Stimulated activated CD4-positive, alpha-beta T cell treated with anti-CD3 and anti-CD28 coated beads, Interleukin-12 subunit alpha, Interleukin-12 subunit beta, amount 100 ng/mL, for 48 hours (primary cell): ENCODE measurements at regions not wholly inside any gene's neighbourhood (a gene's known extent, or its start where the extent isn't known, plus 50 kb on each side); places are given as distances from the start of the nearest gene placed in this dataset.

Source experiments
- DNase-seq, 3 donors: peaks; one replicate each; pipeline ENCODE4 v3.0.0-alpha.2; 2020; ENCODE audit warnings: low read depth in 2 of 3, low spot score in 1 of 3

DNA sequence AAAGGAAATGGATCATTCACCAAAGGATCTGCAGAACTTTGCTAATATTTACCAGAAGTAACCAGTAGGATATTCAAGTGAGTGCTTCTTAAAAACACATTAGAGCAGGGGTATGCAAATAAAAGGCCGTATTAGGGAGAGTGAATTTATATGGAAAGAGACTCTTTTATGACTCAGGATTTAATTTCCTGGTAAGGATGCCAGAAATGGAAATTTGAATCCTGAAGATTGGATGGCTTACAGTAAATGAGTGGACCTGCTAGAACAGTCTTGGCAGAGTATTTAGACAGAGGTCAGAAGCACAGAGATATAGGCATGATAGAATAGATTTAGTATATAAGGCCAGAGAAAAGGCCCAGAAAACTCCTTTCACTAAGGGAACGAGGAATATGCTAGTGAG lies 201.6 kb downstream of the SLITRK5 start:
- no peak for DNase-seq

DNA sequence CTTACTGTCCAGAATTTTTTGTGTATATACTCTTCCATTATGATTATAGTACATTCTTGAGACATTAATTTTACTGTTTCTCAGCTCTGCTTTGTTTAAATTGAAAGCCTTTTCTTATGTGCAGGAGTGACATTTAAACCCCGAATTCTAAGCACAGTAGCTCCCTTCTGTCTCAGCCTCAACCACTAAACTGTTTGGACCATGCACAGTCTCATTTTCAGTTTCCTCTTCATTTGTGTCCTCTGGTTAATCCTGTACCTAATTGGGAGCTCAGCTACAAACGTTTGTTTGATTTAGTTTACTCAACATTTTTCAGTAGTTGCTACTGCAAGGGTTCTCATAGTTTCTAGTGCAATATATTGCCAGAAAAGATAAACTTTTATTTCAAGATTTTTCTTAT lies 206.3 kb downstream of the SLITRK5 start:
- no peak for DNase-seq

DNA sequence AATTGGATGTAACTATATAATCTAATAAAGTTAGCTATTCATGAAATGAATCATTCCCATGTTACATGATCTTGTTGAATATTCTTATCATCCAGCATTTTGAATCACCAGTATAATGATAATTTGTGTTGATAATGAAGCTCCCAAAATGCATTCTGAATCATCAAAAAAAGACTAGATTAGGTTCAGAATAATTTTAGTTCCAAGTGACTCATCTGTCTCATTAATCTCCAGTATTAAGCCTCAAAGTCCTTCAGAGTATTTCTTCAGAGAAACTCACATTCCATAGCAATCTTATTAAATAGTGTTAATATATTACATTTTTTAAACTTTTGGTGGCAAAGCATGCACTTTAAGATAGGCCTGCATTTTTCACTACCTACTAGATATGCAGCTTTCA lies 207.5 kb downstream of the SLITRK5 start:
- DNase-seq, result no peak

DNA sequence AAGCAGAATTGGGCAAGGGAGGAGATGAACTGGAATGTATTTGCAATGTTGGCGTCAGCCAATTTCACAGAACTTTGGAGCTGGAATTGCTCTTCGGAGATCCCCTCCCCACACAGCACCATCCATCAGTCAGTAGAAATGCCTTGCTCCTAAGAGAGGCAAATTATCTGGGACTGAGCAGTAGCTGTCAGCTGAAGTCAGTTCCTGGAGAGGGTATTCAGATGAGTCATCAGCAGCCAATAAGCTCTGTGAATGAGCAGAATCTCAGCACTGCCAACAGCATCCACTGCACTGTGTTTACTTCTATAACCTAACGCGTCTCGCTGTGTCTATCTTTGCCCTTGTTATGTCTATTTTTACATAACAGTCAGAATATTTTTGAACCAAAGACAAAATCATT lies 213.7 kb downstream of the SLITRK5 start:
- no peak for DNase-seq

DNA sequence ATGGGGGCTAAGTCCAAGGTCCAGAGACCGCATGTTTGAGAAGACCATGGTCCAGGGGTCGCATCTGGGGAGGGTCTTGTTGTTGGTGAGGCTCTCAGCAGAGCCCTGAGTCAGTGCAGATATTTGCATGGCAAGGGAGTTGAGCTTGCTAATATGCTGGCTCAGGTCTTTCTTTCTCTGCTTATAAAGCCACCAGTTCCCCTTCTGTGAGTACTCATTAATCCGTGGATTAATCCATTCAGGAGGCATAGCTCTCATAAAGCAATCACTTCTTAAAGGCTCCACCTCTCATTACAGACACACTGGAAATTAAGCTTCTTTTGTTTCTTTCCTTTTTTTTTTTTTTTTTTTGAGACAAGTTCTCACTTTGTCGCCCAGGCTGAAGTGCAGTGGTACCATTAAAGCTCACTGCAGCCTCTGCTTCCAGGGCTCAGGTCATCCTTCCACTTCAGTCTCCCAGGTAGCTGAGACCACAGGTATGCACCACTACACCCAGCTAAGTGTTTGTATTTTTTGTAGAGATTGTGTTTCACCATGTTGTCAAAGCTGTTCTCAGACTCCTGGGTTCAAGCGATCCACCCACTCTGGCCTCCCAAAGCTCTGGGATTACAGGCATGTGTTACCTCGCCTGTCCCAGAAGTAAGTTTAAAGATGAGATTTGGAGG lies 216.4 kb downstream of the SLITRK5 start:
- DNase-seq, result no peak

DNA sequence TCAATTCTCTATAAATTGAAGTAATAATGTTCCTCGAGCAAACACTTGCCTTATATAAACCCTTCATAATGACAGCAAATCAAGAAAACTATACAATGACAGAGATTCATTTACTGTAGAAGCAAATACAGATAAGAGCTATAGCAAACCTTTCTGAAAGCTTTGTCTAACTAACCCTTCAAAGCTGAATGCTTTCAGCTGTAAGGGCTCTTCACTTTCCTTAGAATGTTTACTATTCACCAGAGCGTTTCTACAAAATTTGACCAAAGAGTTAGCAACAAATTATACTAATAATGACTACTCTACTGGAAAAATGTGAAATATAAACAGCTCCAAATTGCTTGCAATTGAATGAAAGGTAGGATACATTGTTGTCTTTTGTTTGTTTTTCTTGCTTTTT lies 218.1 kb downstream of the SLITRK5 start:
- no peak for DNase-seq

DNA sequence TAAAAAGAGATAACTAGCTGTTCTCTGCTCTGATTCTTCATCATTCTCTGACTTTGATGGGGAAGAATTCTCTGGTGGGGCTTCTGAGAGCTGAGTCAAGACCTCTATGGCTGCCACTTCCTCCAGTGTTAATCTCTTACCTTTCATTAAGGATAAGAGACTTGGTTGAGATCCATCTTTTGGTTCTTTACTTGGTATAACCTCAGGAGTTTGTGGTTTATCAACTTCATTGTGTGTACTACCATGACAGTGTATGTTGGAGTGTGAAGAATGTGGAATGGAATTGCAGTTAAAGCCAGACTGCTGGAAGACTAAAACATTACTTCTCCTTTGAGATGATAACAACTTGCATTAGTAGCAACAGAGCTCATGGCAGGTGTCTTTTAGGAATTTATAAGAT lies 222.0 kb downstream of the SLITRK5 start:
- DNase-seq, result no peak

DNA sequence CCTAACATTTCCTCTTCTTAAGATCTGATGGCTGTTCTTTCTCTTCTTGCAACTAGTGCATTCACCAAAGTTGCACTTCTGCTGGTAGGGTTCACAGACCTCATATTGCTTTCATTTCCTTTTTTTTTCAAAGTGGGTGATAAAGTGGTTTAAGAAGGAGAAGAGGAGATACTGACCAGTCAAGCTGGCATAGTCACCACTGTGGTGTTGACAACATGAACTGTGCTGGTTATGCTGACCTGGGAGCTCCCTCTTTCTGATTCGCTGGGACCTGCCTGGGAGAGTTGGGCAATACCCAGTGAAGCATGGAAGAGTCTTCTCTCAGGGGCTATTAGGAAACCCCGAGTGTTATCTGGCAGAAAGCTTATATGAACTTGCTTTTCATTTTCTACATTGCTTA lies 222.9 kb downstream of the SLITRK5 start:
- no peak for DNase-seq

DNA sequence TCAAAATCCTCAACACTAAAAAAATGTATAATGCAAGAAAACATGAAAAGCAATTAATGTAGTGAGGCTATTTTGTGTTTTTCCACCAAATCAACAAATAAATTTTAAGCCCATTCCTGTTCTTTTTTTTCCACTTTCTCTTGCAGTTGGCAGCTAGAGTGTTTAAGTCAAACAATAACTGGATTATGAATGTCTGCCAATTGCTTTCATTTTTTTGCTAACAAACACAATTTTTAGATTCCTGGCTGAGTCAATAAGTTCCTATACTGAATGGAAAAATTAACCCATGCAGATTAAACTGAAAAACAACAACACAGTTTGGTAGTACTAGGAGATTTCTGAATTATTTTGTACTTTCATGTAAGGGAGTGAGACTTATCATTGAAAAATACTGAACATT lies 232.4 kb downstream of the SLITRK5 start:
- DNase-seq, result no peak

DNA sequence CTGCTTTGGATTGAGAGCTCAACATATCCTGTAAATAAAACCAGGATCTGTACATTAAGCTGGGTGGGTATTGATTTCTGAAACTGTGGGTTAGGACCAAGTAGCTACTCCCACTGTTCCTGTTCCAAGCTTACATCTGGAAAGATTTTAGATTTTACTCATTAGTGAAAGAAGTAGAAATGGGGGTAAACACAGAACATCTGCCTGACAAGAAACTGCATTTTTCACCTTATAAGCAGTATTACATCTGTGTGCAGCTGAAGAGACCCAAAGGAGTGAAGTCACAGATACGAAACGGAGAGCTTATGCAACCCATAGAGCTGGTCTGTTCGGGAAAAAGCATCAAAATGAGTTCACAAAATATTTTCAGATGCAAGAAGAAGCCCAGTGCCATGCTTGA lies 235.2 kb downstream of the SLITRK5 start:
- DNase-seq, result no peak

DNA sequence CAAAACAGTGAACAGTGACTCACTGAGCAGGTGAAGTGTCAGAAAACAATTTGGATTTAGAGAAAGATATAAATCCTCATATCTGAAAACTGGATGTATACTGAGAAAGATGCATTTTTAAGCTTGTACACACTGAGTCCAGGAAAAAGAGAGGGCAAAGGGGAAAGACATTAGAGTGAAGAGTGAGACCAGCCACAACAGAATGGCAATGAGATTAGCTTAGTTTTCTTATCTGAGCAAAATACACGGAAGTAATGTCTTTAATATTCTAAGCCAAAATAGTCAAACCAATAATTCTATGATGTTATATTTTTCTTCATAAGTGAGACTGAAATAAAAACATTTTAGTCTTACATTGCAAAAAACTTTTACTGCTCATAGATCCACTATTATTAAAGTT lies 236.0 kb downstream of the SLITRK5 start:
- DNase-seq, result no peak

DNA sequence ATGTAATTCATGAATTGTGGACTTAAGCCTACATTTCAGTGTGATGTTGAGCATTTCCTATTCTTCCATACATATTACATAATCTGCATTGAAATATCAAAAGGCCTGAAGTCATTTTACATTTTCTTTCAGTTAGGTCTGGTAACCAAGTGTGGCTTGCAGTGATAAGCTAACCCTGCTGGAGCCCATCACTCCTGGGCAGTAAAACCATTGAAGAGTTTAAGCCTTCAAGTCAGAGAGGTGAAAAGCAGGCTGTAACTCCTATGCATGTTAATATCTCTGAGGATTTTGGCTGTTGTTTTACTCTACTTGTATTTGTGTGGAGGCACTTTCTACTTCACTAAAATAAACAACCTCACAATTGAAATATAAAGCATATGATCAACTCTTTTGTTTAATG lies 248.8 kb downstream of the SLITRK5 start:
- DNase-seq, result no peak

DNA sequence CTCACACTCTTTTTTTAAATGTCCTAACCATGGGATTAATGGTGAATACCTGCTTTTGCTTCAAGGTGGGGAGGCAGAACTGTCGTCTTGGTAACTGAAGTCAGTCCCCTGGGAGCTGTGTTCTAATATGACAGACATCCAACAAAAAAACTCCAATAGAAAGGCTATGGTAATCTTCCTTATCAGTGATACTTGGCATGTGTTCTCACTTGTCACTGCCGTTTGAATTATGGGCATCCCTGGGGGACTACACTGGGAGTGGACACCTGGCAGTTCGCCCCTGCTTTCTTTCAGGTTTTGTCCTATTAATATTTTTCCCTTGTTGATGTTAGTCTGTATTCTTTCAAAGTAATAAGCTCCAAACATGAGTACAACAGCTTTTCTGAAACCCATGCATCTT lies 252.6 kb downstream of the SLITRK5 start:
- no peak for DNase-seq

DNA sequence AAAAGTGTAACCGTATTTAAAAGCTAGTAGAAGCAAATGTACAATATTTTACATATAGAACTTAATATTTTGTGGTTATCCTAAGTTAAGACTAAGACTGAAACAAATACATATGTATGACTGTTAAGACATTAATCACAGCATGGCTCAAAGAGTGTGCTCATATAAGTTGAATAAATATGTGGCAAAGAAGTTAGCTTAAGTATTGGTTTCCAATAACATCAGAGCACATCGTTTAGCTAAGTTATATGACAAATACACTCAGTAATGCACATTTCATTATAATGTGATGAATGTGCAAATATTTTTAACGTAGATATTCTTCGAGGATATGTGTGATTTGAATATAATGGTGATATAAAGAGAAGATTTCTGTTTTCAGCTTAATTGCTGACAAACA lies 253.8 kb downstream of the SLITRK5 start:
- no peak for DNase-seq

DNA sequence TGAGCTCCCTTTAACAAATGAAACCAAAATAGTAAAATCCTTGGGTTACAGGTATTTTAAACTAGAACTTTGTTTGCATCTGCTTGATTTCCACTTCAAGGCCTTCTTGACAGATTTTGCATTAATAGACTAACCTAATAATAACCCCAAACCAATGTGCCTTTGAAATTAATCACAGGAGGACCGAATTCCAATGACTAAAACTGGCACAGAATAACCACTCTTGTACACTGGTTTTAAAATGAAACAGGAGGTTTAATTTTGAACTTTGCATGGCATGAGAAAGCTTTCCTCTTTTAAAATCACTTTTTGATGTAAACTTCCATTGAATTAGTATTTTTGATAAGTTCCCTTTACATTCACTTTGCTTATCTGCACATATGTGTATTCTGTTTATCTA lies 269.6 kb downstream of the SLITRK5 start:
- DNase-seq, result no peak

DNA sequence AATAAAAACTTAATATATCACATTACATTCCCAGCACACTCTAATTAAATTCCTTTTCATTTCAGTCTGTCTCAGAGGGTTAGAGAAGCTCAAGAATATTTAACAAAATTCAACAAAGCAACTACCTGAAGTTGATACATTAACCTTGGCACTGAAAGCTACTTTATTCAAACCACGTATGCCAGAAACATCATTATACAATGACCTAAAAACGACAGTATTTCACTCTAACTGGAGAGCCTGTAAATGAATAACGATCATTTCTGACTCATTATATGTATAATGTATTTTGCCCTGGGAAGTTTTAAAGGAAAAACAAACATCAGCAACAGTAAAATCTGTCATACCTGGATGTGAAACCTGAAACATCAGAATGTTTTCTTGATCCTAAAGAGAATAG lies 270.1 kb downstream of the SLITRK5 start:
- no peak for DNase-seq

DNA sequence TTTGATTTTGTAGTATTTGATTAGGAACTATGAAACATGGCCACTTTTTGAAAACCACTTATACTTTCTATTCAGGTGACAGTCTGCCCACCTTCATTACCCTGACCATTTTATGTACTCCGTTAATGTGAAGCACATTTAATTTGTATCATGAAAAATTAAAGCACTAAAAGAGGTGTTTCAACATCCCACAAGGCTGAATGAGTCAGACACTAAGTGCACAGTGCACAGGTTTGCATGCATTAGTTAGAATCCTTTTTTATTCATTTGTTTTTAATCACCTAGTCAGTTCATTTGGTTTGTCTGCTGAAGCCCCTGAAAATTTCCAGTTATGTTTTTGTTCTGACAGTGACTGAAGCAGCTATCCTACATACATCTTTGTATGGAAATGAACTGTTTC lies 271.0 kb downstream of the SLITRK5 start:
- no peak for DNase-seq

DNA sequence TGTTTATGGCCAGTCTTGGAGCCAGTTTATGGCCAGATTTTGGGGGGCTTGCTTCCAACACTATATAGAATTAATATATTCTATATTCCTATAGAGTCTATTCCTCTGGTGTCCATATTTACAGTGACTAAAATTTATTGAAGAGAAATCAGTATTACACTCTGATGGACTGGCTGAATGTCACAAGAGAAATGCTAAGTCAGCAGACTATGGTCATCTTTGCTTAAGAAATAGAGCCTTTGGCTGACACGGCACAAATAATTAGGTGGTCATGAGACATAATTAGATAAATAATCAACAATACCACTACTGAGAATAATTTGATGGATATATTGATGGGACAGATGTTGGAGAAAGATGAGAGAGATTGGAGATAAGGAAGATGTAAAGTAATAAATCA lies 272.9 kb downstream of the SLITRK5 start:
- no peak for DNase-seq

DNA sequence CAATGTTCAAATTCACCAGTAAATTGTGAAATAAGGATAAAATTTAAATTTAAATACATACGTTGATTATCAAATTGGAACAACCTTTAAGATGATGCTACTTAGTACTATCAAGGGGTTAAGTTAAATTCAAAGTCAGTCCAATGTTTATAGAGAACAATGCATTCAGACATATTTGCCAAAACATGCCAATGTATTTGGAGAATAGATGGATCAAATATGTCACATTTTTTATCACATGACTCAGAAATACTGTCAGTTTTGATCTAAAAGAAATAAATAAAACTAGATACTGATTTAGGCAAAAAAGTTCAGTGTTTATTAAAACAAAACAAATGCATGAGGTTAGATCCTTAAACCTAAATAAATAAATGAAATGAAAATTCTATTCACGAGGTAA lies 281.2 kb downstream of the SLITRK5 start:
- DNase-seq, result no peak

DNA sequence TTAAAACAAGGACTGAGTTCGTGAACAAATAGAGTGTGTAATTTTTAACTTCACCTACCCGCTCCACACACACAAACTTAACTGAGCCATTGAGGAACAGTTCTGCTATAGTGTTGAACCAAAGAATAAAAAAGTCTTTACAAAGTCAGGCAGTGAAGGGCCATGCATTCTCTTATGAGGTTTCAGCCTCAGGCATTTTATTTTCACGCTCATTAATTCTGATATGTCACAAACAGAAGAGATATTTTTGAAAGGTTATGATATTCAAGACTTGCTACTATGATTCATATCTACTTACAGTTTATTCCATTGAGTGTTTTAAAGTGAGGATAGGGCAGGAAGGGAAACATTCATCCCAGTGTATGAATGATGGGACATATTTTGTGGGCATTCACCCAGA lies 282.2 kb downstream of the SLITRK5 start:
- DNase-seq, result no peak

DNA sequence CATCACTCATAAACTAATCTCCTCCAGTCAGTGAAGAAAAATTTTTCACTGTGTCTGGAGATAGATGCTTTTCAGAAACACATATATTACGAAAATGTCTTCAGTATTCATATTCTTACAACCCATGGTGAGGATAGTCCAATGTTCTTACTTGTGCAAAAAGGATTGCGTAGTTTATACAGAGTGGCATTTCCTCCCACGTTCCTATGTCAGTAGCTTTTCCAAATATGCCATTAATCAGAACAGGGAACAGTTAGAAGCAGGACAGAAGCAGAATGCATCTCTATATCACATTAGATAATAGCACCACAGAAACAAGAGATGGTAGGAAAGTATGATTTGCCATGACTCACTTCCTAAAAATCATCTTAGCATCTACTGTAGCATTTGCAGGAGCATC lies 282.9 kb downstream of the SLITRK5 start:
- DNase-seq, result no peak

DNA sequence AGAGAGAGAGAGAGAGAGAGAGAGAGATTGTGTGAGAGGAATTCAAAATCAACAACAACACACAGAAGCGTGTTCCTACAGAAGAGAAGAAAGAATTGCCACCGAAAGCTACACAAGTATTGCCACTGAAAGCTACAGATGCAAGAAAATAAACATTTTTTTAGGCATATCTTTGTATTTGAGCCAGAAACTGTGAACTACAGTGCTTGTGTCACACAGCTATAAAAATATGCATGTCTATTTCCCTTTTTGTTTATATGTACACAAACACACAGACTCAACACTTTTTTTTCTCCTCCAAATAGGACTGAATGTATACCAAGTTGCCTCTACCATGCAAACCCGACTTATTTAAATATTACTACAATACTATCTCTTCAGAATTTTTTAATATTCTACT lies 290.4 kb downstream of the SLITRK5 start:
- no peak for DNase-seq

DNA sequence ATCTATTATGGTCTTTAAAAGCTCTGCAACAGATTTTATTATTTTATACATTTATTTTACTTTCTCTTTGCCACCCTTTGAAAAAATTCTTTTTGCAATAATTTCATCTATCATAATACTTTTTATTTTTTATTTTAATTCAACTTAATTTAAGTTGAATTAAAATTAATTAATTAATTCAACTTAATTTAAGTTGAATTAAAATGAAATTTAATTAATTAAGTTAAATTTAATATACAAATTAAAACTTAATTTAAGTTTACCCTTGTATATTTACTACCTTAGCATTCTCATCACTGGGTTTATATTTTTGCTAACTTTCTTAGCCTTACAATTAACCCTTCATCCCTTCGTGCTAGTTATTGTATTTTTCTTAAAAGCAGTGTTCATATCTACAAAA lies 301.4 kb downstream of the SLITRK5 start:
- no peak for DNase-seq

DNA sequence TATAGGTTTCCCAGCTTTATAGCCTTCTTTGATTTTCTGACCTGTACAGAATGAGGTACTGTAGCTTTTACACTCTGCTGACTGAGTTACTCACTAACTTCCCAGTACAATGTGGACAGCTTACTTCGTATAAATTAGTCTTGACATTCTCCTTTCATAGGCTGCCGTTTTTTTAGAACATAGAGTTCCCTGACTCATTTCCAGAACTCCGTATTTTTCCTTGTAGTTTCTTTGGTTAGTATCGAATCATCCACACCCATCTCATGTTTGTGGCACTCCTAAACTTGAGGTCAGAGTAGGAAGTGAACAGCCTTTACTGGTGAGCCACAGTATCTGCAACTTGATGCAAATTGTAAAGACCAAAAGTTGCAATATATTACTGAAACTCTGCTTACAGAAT lies 303.9 kb downstream of the SLITRK5 start:
- no peak for DNase-seq
